ENCODE measurements at regions not wholly inside any gene's neighbourhood (a gene's known extent, or its start where the extent isn't known, plus 50 kb on each side); places are given as distances from the start of the nearest gene placed in this dataset.
"Not testable (repeated sequence)": the region's sequence is repeated elsewhere in the genome, so short reads cannot be mapped to it uniquely, and the experiment has no call there.

- DNase-seq (ENCODE audit: low read depth) = peak; percentile 2
Measured at GRCh38 chrX:128781506-128781905, 729.3 kb upstream of the ACTRT1 start.

GRCh38 chrX:128780934-128781333 is 728.7 kb upstream of the ACTRT1 start:
- DNase-seq (ENCODE audit: low read depth) = no peak

GRCh38 chrX:128769495-128769894 is 717.3 kb upstream of the ACTRT1 start:
- no peak for DNase-seq (ENCODE audit: low read depth)

GRCh38 chrX:128759745-128760144 is 707.5 kb upstream of the ACTRT1 start:
- DNase-seq (ENCODE audit: low read depth) = no peak

GRCh38 chrX:128759177-128759576 is 707.0 kb upstream of the ACTRT1 start:
- DNase-seq (ENCODE audit: low read depth) = no peak

GRCh38 chrX:128754130-128754529 is 701.9 kb upstream of the ACTRT1 start:
- DNase-seq (ENCODE audit: low read depth) = no peak

- no peak for DNase-seq (ENCODE audit: low read depth)
Measured at GRCh38 chrX:128739539-128739938, 687.3 kb upstream of the ACTRT1 start.

GRCh38 chrX:128728943-128729342 is 676.7 kb upstream of the ACTRT1 start:
- DNase-seq (ENCODE audit: low read depth) = no peak

- no peak for DNase-seq (ENCODE audit: low read depth)
Measured at GRCh38 chrX:128717635-128718578, 665.7 kb upstream of the ACTRT1 start.

- no peak for DNase-seq (ENCODE audit: low read depth)
Measured at GRCh38 chrX:128714425-128714824, 662.2 kb upstream of the ACTRT1 start.

GRCh38 chrX:128699716-128700285 is 647.6 kb upstream of the ACTRT1 start:
- no peak for DNase-seq (ENCODE audit: low read depth)

GRCh38 chrX:128698573-128699181 is 646.5 kb upstream of the ACTRT1 start:
- DNase-seq (ENCODE audit: low read depth) = no peak

- DNase-seq (ENCODE audit: low read depth) = no peak
Measured at GRCh38 chrX:128691872-128692271, 639.7 kb upstream of the ACTRT1 start.

- DNase-seq (ENCODE audit: low read depth) = no peak
Measured at GRCh38 chrX:128685387-128685786, 633.2 kb upstream of the ACTRT1 start.

- no peak for DNase-seq (ENCODE audit: low read depth)
Measured at GRCh38 chrX:128676651-128677050, 624.4 kb upstream of the ACTRT1 start.

- DNase-seq (ENCODE audit: low read depth) = not testable (repeated sequence)
Measured at GRCh38 chrX:128674326-128675086, 622.3 kb upstream of the ACTRT1 start.

- no peak for DNase-seq (ENCODE audit: low read depth)
Measured at GRCh38 chrX:128664211-128664610, 612.0 kb upstream of the ACTRT1 start.

- DNase-seq (ENCODE audit: low read depth) = no peak
Measured at GRCh38 chrX:128653524-128654060, 601.4 kb upstream of the ACTRT1 start.

- DNase-seq (ENCODE audit: low read depth) = no peak
Measured at GRCh38 chrX:128650326-128650725, 598.1 kb upstream of the ACTRT1 start.

- no peak for DNase-seq (ENCODE audit: low read depth)
Measured at GRCh38 chrX:128634754-128635153, 582.6 kb upstream of the ACTRT1 start.

GRCh38 chrX:128623361-128623760 is 571.2 kb upstream of the ACTRT1 start:
- DNase-seq (ENCODE audit: low read depth) = no peak

GRCh38 chrX:128622296-128622695 is 570.1 kb upstream of the ACTRT1 start:
- no peak for DNase-seq (ENCODE audit: low read depth)
